Endothelial cell of umbilical vein (primary cell): ENCODE measurements at regions not wholly inside any gene's neighbourhood (a gene's known extent, or its start where the extent isn't known, plus 50 kb on each side); places are given as distances from the start of the nearest gene placed in this dataset.

Experiments used
- BruUV-seq: library from RNA; stranded (reverse); fragments of 400-500 nt; replicated peaks from 2 replicates; lab custom pipeline; 2021; lab: Mats Ljungman, UMichigan
- CTCF ChIA-PET: fragments of 300-600, 350-600 bp; sonication (Branson Sonifier 250); formaldehyde crosslinking; loops from one replicate; lab custom pipeline; 2021; ENCODE audit warnings: antibody characterized with exemption, inconsistent platforms; lab: Charles Lee
- POLR2A ChIA-PET: fragments of 300-600, 350-600 bp; sonication (Branson Sonifier 250); formaldehyde crosslinking; loops from one replicate; lab custom pipeline; 2021; ENCODE audit warnings: antibody characterized with exemption, inconsistent platforms; lab: Charles Lee
- DNase-seq: peaks from one replicate; pipeline ENCODE4 v3.0.0-alpha.2; 2011; ENCODE audit warnings: low read depth, low spot score
- FAIRE-seq: peaks from 2 replicates; lab custom pipeline; 2011; peaks lifted over from hg19 to GRCh38; lab: Jason Lieb, UNC
- H2AFZ ChIP-seq: 2 replicates; pipeline ENCODE4 v1.6.0; 2012; ENCODE audit warnings: low read depth, low read length, control low read depth, inconsistent platforms
- H3K27ac ChIP-seq: 2 replicates; pipeline ENCODE4 v1.5.1; 2011; ENCODE audit warnings: low read depth, mild to moderate bottlenecking, control low read depth, low read length, moderate library complexity; ENCODE audit not compliant: insufficient read depth
- H3K27me3 ChIP-seq, 2 experiments: 2 replicates each; pipeline versions ENCODE4 v1.6.0 to v1.6.1; 2011; ENCODE audit warnings: low read length in 2 of 2, mixed read lengths in 1 of 2; ENCODE audit not compliant: control insufficient read depth in 2 of 2, insufficient read depth in 2 of 2
- H3K36me3 ChIP-seq, 2 experiments: 2 replicates in 1 of 2; 3 replicates in 1 of 2; pipeline ENCODE4 v1.5.1; 2011; ENCODE audit warnings: low read length in 2 of 2, mild to moderate bottlenecking in 1 of 2, moderate library complexity in 1 of 2; ENCODE audit not compliant: control insufficient read depth in 2 of 2, insufficient read depth in 2 of 2; ENCODE audit errors: extremely low read depth in 1 of 2
- H3K4me1 ChIP-seq: 3 replicates; pipeline ENCODE4 v1.5.1; 2011; ENCODE audit warnings: mild to moderate bottlenecking, low read length; ENCODE audit not compliant: control insufficient read depth, insufficient read depth; ENCODE audit errors: extremely low read depth
- H3K4me2 ChIP-seq: 2 replicates; pipeline ENCODE4 v1.6.1; 2011; ENCODE audit warnings: low read length, control low read depth, mixed read lengths; ENCODE audit not compliant: insufficient read depth
- H3K4me3 ChIP-seq, 3 experiments: fragments of 200-600 bp in 1 of 3; sonication (generic), shearing (Covaris generic) in 1 of 3; replicated peaks in 1 of 3; 2 replicates each; pipeline ENCODE4 v1.5.1; 2011 to 2016; ENCODE audit warnings: control low read depth in 3 of 3, low read length in 3 of 3, mild to moderate bottlenecking in 2 of 3, inconsistent platforms in 1 of 3, low read depth in 1 of 3, moderate library complexity in 1 of 3; ENCODE audit not compliant: insufficient read depth in 1 of 3
- H3K79me2 ChIP-seq: 2 replicates; pipeline ENCODE4 v1.6.0; 2012; ENCODE audit warnings: low read length, inconsistent platforms; ENCODE audit not compliant: control insufficient read depth, insufficient read depth
- H3K9ac ChIP-seq: replicated peaks from 2 replicates; pipeline ENCODE3; 2011; ENCODE audit warnings: low read length, control low read depth; ENCODE audit not compliant: insufficient read depth; ENCODE audit errors: extremely low read depth
- H3K9me1 ChIP-seq: replicated peaks from 3 replicates; pipeline ENCODE4 v1.6.0; 2011; ENCODE audit warnings: mild to moderate bottlenecking, low read length; ENCODE audit not compliant: control insufficient read depth, insufficient read depth; ENCODE audit errors: extremely low read depth
- H3K9me3 ChIP-seq: replicated peaks from 2 replicates; pipeline ENCODE4 v1.5.1; 2012; ENCODE audit warnings: low read length, inconsistent platforms; ENCODE audit not compliant: control insufficient read depth, insufficient read depth
- H4K20me1 ChIP-seq: replicated peaks from 2 replicates; pipeline ENCODE3; 2011; ENCODE audit warnings: mild to moderate bottlenecking, low read length; ENCODE audit not compliant: control insufficient read depth, insufficient read depth; ENCODE audit errors: extremely low read depth
- EZH2 ChIP-seq: IDR thresholded peaks from 2 replicates; pipeline ENCODE4 v1.6.1; 2012; ENCODE audit warnings: borderline replicate concordance, low read depth, mild to moderate bottlenecking, moderate library complexity, low read length, inconsistent platforms; ENCODE audit not compliant: severe bottlenecking
- FOS ChIP-seq: IDR thresholded peaks from 2 replicates; pipeline ENCODE4 v1.6.1; 2011; ENCODE audit warnings: mild to moderate bottlenecking, low read length, moderate library complexity, borderline replicate concordance; ENCODE audit not compliant: insufficient read depth
- JUN ChIP-seq: IDR thresholded peaks from 2 replicates; pipeline ENCODE4 v1.6.1; 2011; ENCODE audit warnings: borderline replicate concordance, low read depth; ENCODE audit not compliant: insufficient read length, insufficient read depth
- MAX ChIP-seq: IDR thresholded peaks from 2 replicates; pipeline ENCODE4 v1.6.1; 2011; ENCODE audit not compliant: insufficient read depth, insufficient read length
- POLR2A ChIP-seq: IDR thresholded peaks from 2 replicates; pipeline ENCODE4 v1.6.1; 2012; ENCODE audit warnings: low read depth, mild to moderate bottlenecking, control low read depth, low read length
- POLR2AphosphoS5 ChIP-seq: IDR thresholded peaks from 2 replicates; pipeline ENCODE4 v1.6.1; 2012; ENCODE audit warnings: low read depth, mild to moderate bottlenecking, control low read depth, low read length, moderate library complexity; ENCODE audit not compliant: insufficient read depth
- dilution Hi-C: fragments of 300-500 bp; cut with MboI; formaldehyde crosslinking; loops from one replicate; pipeline ENCODE4 v1.15.0; 2019; ENCODE audit warnings: low sequenced_read_pairs; ENCODE audit not compliant: extremely low pct_ligation_motif_present
- intact Hi-C: fragments of 100-400 bp; cut with micrococcal nuclease; formaldehyde crosslinking; loops from one replicate; pipeline ENCODE4 v1.10.0; 2022

- ChIA-PET POLR2A (no interaction called here), CTCF (no interaction called here)
- Histone ChIP-seq H3K79me2 (no peaks in the 10 kb centered on the region), H3K27ac (no peak overlapping the region), H4K20me1 (no peaks in the 10 kb centered on the region), H3K9me3 (no peaks in the 10 kb centered on the region), H3K9me1 (no peaks in the 10 kb centered on the region), H3K4me1 (peaks cover 5% of the 10 kb centered on the region), H2AFZ (no peak overlapping the region), H3K27me3 (no peaks in the 10 kb centered on the region), H3K36me3 (no peaks in the 10 kb centered on the region), H3K4me3 (no peak overlapping the region), H3K9ac (no peak overlapping the region), H3K4me2 (no peak overlapping the region)
- BruUV-seq = no TSS peak
- DNase-seq (no peak), FAIRE-seq (no peak)
- dilution Hi-C loops = no loop called here
- intact Hi-C loops = no loop called here
- TF ChIP-seq EZH2 = no peak
- TF ChIP-seq MAX = no peak
- no peak for TF ChIP-seq JUN
- no peak for TF ChIP-seq FOS
- TF ChIP-seq POLR2A = no peak
- TF ChIP-seq POLR2AphosphoS5 = no peak
Observed at GRCh38 chr6:48278261-48278660, 167.3 kb upstream of the PTCHD4 start.

- Histone ChIP-seq H2AFZ (no peak overlapping the region), H4K20me1 (no peaks in the 10 kb centered on the region), H3K27ac (no peak overlapping the region), H3K4me2 (no peak overlapping the region), H3K9ac (no peak overlapping the region), H3K27me3 (no peaks in the 10 kb centered on the region), H3K4me3 (no peak overlapping the region), H3K36me3 (no peaks in the 10 kb centered on the region), H3K79me2 (no peaks in the 10 kb centered on the region), H3K9me3 (no peaks in the 10 kb centered on the region), H3K9me1 (no peaks in the 10 kb centered on the region), H3K4me1 (no peaks in the 10 kb centered on the region)
- TF ChIP-seq EZH2 = no peak
- dilution Hi-C loops (no loop called here), intact Hi-C loops (no loop called here)
- ChIA-PET CTCF (interaction anchor here (0.6 kb wide), 1 partner anchor 1591 kb away, joined by 3 read pairs; no protein-coding TSS in a partner anchor), POLR2A (no interaction called here)
- no TSS peak for BruUV-seq
- DNase-seq (no peak), FAIRE-seq (no peak)
Observed at GRCh38 chr6:48272518-48272917, 161.5 kb upstream of the PTCHD4 start.
